Fibroblast of the aortic adventitia (primary cell): ENCODE measurements at regions not wholly inside any gene's neighbourhood (a gene's known extent, or its start where the extent isn't known, plus 50 kb on each side); places are given as distances from the start of the nearest gene placed in this dataset.

Experiments
- DNase-seq: peaks from one replicate; pipeline ENCODE4 v3.0.0-alpha.2; 2010; ENCODE audit warnings: low read depth
- H3K4me3 ChIP-seq: 2 replicates; pipeline ENCODE4 v1.5.1; 2011; ENCODE audit warnings: low read depth, mild to moderate bottlenecking, control low read depth, low read length, moderate library complexity
- CTCF ChIP-seq: IDR thresholded peaks from 2 replicates; pipeline ENCODE4 v1.5.1; 2011; ENCODE audit warnings: mild to moderate bottlenecking, low read length, control low read depth, inconsistent platforms; ENCODE audit not compliant: insufficient read depth

GRCh38 chr1:219422811-219423598 lies 189.9 kb downstream of the ZC3H11B start:
- no peak for TF ChIP-seq CTCF
- DNase-seq = peak; percentile 65
- no peak overlapping the region for H3K4me3 ChIP-seq

DNA sequence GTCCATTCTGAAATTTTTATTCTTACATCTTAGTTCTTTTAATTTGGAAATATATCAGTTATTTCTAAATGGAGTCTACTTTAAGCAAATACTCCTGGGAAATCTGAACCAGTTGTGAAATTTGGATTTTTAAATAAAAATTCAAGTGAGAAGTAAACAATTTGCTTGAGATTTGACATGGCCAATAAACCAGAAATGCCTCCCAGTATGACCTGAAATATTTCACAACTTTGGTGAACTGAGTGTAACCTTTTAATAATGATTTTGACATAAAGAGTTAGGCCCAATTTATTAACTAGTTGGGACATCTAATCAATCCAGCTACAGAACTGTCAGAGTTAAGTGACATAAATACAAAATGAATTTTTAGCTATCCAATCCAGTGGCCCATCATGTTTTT lies 192.0 kb downstream of the ZC3H11B start:
- DNase-seq = no peak
- TF ChIP-seq CTCF = no peak

DNA sequence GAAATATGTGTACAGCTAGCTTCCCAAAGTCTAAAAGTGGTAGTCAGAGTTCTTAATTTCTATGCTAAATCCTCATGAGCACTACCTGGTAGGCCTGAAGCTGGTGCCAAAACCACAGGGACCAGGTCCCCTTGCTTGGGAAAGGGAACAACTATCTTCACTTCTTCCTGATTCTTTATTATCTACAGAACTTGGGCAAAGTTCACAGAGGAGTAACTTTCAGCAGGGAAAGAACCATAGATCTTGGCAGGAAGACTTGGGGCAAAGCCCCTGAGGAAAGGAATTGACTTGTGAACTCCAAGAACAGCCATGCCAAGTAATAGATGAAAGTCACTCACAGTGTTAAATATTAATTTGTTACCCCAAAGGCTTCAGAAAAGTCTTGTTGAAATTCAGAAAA lies 193.0 kb downstream of the ZC3H11B start:
- DNase-seq = no peak
- H3K4me3 ChIP-seq = no peak overlapping the region
- TF ChIP-seq CTCF = no peak

More for the DNA sequence above, 192.0 kb downstream of the ZC3H11B start:
- H3K4me3 ChIP-seq = no peak overlapping the region

DNA sequence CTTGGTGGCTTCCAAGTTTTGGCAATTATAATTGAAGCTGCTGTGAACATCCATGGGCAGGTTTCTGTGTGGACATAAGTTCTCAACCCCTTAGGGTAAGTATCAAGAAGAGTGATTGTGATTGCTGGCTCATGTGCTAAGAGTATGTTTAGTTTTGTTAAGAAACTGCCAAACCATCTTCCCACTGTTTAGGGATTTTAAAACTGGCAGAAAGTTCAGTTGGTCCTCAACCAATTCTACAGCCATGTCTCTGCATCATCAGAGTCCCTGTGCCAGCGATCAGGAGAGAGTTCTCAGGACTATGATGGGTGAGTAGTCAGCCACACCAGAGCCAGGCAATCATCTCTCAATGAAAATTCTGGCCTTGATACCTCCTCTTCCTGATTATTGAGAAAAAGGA lies 193.8 kb downstream of the ZC3H11B start:
- H3K4me3 ChIP-seq = no peak overlapping the region
- DNase-seq = peak; percentile 92
- TF ChIP-seq CTCF = no peak

- no peak for DNase-seq
- TF ChIP-seq CTCF = no peak
- H3K4me3 ChIP-seq = no peak overlapping the region
Measured at GRCh38 chr1:219417610-219418009, 195.3 kb downstream of the ZC3H11B start.

GRCh38 chr1:219416598-219417238 lies 196.2 kb downstream of the ZC3H11B start:
- peak; percentile 44 for DNase-seq
- TF ChIP-seq CTCF = peak; percentile 39

More at GRCh38 chr1:219416598-219417238, 196.2 kb downstream of the ZC3H11B start:
- H3K4me3 ChIP-seq = no peak overlapping the region
